GM23338 (cell line): ENCODE measurements at regions not wholly inside any gene's neighbourhood (a gene's known extent, or its start where the extent isn't known, plus 50 kb on each side); places are given as distances from the start of the nearest gene placed in this dataset.

Experiments used
- ATAC-seq: fragments of 200-7000 bp; cut with Tn5 transposase; 3 replicates; pipeline ENCODE4 v1.9.1; 2020
- DNase-seq: peaks from one replicate; pipeline ENCODE4 v3.0.0-alpha.2; 2015; ENCODE audit warnings: low spot score
- H2AFZ ChIP-seq: fragments of 200-600 bp; sonication (generic); 2 replicates; pipeline ENCODE4 v1.8.0; 2016; ENCODE audit warnings: antibody characterized with exemption, mild to moderate bottlenecking, moderate library complexity
- H3F3A ChIP-seq: fragments of 200-600 bp; sonication (generic); replicated peaks from 2 replicates; pipeline ENCODE4 v1.8.0; 2017; ENCODE audit warnings: antibody characterized with exemption, mixed run types, low read depth
- H3K27ac ChIP-seq: fragments of 200-600 bp; sonication (generic); 2 replicates; pipeline ENCODE4 v1.6.1; 2016; ENCODE audit warnings: low read depth
- H3K27me3 ChIP-seq: fragments of 200-600 bp; sonication (generic); 2 replicates; pipeline ENCODE4 v1.8.0; 2016; ENCODE audit warnings: mild to moderate bottlenecking, mixed run types, moderate library complexity; ENCODE audit not compliant: insufficient read depth
- H3K36me3 ChIP-seq: fragments of 200-600 bp; sonication (generic); 2 replicates; pipeline ENCODE4 v1.8.0; 2016; ENCODE audit warnings: mild to moderate bottlenecking; ENCODE audit not compliant: insufficient read depth
- H3K4me1 ChIP-seq: fragments of 200-600 bp; sonication (generic); 2 replicates; pipeline ENCODE4 v1.8.0; 2016; ENCODE audit warnings: mild to moderate bottlenecking, moderate library complexity; ENCODE audit not compliant: insufficient read depth
- H3K4me2 ChIP-seq: fragments of 200-600 bp; sonication (generic); 2 replicates; pipeline ENCODE4 v1.7.1; 2017; ENCODE audit warnings: mixed run types
- H3K4me3 ChIP-seq: fragments of 200-600 bp; sonication (generic); 2 replicates; pipeline ENCODE4 v1.6.1; 2016; ENCODE audit warnings: mixed run types
- H3K79me2 ChIP-seq: fragments of 200-600 bp; sonication (generic); replicated peaks from 2 replicates; pipeline ENCODE4 v1.8.0; 2017; ENCODE audit warnings: mild to moderate bottlenecking; ENCODE audit not compliant: insufficient read depth
- H3K9me2 ChIP-seq: fragments of 200-600 bp; sonication (generic); 2 replicates; pipeline ENCODE4 v1.8.0; 2017; ENCODE audit not compliant: insufficient read depth
- H4K20me1 ChIP-seq: fragments of 200-600 bp; sonication (generic); replicated peaks from 2 replicates; pipeline ENCODE4 v1.8.0; 2017; ENCODE audit warnings: mild to moderate bottlenecking; ENCODE audit not compliant: insufficient read depth
- H3K27ac Mint-ChIP-seq: 2 replicates; pipeline ENCODE4 v1.8.0; 2020; ENCODE audit warnings: inconsistent platforms, mild to moderate bottlenecking, moderate library complexity, mixed read lengths
- H3K27me3 Mint-ChIP-seq: 3 replicates; pipeline ENCODE4 v1.8.0; 2022; ENCODE audit warnings: low read depth, mild to moderate bottlenecking, moderate library complexity, mixed read lengths, inconsistent platforms; ENCODE audit not compliant: insufficient read depth, poor library complexity
- H3K36me3 Mint-ChIP-seq: 3 replicates; pipeline ENCODE4 v1.8.0; 2021; ENCODE audit warnings: low read depth, mild to moderate bottlenecking, inconsistent platforms, moderate library complexity, mixed read lengths
- H3K4me1 Mint-ChIP-seq: 3 replicates; pipeline ENCODE4 v1.8.0; 2020; ENCODE audit warnings: mild to moderate bottlenecking, inconsistent platforms, mixed read lengths
- H3K4me3 Mint-ChIP-seq: 3 replicates; pipeline ENCODE4 v1.8.0; 2021; ENCODE audit warnings: moderate library complexity, mild to moderate bottlenecking, inconsistent platforms, mixed read lengths
- H3K9me3 Mint-ChIP-seq: 3 replicates; pipeline ENCODE4 v1.8.0; 2020; ENCODE audit warnings: moderate library complexity, mild to moderate bottlenecking, inconsistent platforms, mixed read lengths
- CREB1 ChIP-seq: fragments of 250-450 bp; sonication (Bioruptor Pico); IDR thresholded peaks from 2 replicates; pipeline ENCODE4 v1.5.0; 2020; ENCODE audit warnings: low read depth, mild to moderate bottlenecking, moderate library complexity
- EZH2 ChIP-seq: fragments of 200-600 bp; sonication (generic); IDR thresholded peaks from one replicate; pipeline ENCODE4 v1.8.0; 2017; ENCODE audit warnings: antibody characterized with exemption, mild to moderate bottlenecking, low read depth; ENCODE audit not compliant: unreplicated experiment
- JUNB ChIP-seq: IDR thresholded peaks from one replicate; pipeline ENCODE4 v1.6.1; 2016; ENCODE audit warnings: antibody characterized with exemption; ENCODE audit not compliant: unreplicated experiment
- NANOG ChIP-seq: IDR thresholded peaks from 2 replicates; pipeline ENCODE4 v1.6.1; 2016; ENCODE audit warnings: antibody characterized with exemption, borderline replicate concordance
- POLR2AphosphoS5 ChIP-seq: IDR thresholded peaks from 2 replicates; pipeline ENCODE4 v1.6.1; 2016; ENCODE audit warnings: antibody characterized with exemption, low read depth
- STAT1 ChIP-seq: IDR thresholded peaks from one replicate; pipeline ENCODE4 v1.6.1; 2016; ENCODE audit warnings: antibody characterized with exemption; ENCODE audit not compliant: unreplicated experiment
- ZNF114 ChIP-seq: fragments of 250-450 bp; sonication (Bioruptor Pico); IDR thresholded peaks from 2 replicates; pipeline ENCODE4 v1.5.0; 2020; ENCODE audit warnings: mild to moderate bottlenecking, moderate library complexity
- ZNF331 ChIP-seq: fragments of 250-450 bp; sonication (Bioruptor Pico); IDR thresholded peaks from 2 replicates; pipeline ENCODE4 v1.5.0; 2020; ENCODE audit warnings: low read depth, mild to moderate bottlenecking, moderate library complexity
- TF ChIP-seq, protein P1 (sequence below): IDR thresholded peaks from 2 replicates; pipeline ENCODE4 v1.6.1; 2016; ENCODE audit warnings: antibody characterized with exemption
- TF ChIP-seq, protein P2 (sequence below): fragments of 250-450 bp; sonication (Bioruptor Pico); IDR thresholded peaks from 2 replicates; pipeline ENCODE4 v1.5.0; 2020; ENCODE audit warnings: mild to moderate bottlenecking, moderate library complexity

DNA sequence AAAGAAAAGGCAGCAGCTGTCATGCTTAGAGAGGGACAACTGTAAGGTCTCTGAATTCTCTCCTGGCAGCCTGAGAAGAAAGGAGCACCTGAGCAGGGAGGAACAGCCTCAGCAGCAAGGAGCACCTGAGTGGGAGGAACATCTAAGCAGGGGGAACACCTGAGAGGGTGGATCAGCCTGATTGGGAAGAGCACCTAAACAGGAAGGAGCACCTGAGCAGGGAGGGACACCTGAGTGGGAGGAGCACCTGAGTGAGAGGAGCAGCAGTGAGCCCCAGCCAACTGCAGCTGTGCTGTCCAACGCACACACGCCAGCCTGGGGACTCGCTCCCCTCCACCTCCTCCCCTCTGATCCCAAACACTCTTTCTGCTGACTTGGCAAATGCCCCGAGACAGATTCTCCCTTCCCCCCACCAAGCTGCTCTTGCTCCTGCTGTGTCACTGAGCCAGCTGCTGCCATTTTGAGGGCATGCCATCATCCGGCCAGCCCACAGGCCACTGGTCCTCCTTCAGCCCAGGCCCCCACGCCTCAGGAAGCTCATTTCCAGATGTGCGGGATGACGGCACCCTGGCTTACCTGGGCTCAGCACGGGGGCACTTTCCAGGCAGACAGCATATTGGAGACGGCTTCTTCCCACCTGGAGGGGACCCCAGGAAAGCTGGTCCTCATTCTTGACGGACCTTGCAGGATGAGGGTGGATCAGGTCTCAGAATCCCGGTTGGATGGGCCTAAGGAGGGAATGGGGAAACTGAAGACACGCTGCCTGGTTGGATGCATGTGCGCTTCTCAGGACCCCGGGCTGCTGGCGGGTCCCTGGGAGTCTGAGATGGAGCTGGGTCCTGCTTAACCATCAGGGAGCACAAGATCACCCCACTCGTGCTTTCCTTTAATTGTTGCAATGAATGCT is 57.7 kb upstream of the RBFOX3 start (continued):
- TF ChIP-seq, protein P1, sequence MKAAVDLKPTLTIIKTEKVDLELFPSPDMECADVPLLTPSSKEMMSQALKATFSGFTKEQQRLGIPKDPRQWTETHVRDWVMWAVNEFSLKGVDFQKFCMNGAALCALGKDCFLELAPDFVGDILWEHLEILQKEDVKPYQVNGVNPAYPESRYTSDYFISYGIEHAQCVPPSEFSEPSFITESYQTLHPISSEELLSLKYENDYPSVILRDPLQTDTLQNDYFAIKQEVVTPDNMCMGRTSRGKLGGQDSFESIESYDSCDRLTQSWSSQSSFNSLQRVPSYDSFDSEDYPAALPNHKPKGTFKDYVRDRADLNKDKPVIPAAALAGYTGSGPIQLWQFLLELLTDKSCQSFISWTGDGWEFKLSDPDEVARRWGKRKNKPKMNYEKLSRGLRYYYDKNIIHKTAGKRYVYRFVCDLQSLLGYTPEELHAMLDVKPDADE = no peak
- TF ChIP-seq POLR2AphosphoS5 = no peak
- TF ChIP-seq, protein P2, sequence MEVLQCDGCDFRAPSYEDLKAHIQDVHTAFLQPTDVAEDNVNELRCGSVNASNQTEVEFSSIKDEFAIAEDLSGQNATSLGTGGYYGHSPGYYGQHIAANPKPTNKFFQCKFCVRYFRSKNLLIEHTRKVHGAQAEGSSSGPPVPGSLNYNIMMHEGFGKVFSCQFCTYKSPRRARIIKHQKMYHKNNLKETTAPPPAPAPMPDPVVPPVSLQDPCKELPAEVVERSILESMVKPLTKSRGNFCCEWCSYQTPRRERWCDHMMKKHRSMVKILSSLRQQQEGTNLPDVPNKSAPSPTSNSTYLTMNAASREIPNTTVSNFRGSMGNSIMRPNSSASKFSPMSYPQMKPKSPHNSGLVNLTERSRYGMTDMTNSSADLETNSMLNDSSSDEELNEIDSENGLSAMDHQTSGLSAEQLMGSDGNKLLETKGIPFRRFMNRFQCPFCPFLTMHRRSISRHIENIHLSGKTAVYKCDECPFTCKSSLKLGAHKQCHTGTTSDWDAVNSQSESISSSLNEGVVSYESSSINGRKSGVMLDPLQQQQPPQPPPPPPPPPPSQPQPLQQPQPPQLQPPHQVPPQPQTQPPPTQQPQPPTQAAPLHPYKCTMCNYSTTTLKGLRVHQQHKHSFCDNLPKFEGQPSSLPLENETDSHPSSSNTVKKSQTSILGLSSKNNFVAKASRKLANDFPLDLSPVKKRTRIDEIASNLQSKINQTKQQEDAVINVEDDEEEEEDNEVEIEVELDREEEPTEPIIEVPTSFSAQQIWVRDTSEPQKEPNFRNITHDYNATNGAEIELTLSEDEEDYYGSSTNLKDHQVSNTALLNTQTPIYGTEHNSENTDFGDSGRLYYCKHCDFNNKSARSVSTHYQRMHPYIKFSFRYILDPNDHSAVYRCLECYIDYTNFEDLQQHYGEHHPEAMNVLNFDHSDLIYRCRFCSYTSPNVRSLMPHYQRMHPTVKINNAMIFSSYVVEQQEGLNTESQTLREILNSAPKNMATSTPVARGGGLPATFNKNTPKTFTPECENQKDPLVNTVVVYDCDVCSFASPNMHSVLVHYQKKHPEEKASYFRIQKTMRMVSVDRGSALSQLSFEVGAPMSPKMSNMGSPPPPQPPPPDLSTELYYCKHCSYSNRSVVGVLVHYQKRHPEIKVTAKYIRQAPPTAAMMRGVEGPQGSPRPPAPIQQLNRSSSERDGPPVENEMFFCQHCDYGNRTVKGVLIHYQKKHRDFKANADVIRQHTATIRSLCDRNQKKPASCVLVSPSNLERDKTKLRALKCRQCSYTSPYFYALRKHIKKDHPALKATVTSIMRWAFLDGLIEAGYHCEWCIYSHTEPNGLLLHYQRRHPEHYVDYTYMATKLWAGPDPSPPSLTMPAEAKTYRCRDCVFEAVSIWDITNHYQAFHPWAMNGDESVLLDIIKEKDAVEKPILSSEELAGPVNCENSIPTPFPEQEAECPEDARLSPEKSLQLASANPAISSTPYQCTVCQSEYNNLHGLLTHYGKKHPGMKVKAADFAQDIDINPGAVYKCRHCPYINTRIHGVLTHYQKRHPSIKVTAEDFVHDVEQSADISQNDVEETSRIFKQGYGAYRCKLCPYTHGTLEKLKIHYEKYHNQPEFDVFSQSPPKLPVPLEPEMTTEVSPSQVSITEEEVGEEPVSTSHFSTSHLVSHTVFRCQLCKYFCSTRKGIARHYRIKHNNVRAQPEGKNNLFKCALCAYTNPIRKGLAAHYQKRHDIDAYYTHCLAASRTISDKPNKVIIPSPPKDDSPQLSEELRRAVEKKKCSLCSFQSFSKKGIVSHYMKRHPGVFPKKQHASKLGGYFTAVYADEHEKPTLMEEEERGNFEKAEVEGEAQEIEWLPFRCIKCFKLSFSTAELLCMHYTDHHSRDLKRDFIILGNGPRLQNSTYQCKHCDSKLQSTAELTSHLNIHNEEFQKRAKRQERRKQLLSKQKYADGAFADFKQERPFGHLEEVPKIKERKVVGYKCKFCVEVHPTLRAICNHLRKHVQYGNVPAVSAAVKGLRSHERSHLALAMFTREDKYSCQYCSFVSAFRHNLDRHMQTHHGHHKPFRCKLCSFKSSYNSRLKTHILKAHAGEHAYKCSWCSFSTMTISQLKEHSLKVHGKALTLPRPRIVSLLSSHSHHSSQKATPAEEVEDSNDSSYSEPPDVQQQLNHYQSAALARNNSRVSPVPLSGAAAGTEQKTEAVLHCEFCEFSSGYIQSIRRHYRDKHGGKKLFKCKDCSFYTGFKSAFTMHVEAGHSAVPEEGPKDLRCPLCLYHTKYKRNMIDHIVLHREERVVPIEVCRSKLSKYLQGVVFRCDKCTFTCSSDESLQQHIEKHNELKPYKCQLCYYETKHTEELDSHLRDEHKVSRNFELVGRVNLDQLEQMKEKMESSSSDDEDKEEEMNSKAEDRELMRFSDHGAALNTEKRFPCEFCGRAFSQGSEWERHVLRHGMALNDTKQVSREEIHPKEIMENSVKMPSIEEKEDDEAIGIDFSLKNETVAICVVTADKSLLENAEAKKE = no peak
- TF ChIP-seq JUNB = no peak
- TF ChIP-seq CREB1 (CRISPR knock-in tag) = no peak

DNA sequence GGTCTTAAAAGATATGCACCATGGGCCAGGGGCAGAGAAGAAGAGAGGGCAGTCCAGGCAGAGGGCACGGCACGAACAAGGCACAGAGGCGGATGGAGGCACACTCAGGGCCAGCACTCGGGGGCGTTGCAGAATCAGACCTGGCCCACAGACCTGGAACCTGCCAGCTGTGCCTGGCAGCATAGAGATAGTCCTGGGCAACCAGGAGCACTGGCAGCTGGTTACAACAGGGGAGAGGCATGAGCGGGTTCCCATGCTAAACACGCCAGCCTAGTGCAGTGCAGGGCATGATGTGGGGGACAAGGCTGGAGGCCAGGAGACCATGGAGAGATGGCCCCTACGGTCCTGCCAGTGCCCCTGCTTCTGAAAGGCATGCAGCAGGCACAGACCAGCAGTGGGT is 56.9 kb upstream of the RBFOX3 start:
- no peaks in the 10 kb centered on the region for H3K79me2 ChIP-seq
- Mint-ChIP-seq H3K27me3 (peaks cover 21% of the 10 kb centered on the region), H3K27ac (no peak overlapping the region), H3K36me3 (peaks cover under 1% of the 10 kb centered on the region; the same call in 2 of the 3 replicates), H3K9me3 (peaks cover 8% of the 10 kb centered on the region), H3K4me1 (peaks cover 22% of the 10 kb centered on the region), H3K4me3 (no peak overlapping the region)
- ATAC-seq (no peak), DNase-seq (no peak)
- no peaks in the 10 kb centered on the region for H3K36me3 ChIP-seq
- H3K27me3 ChIP-seq = no peaks in the 10 kb centered on the region
- no peaks in the 10 kb centered on the region for H3K9me2 ChIP-seq
- no peaks in the 10 kb centered on the region for H4K20me1 ChIP-seq
- no peak overlapping the region for H3K27ac ChIP-seq
- no peaks in the 10 kb centered on the region for H3F3A ChIP-seq
- no peak overlapping the region for H3K4me2 ChIP-seq
- no peak overlapping the region for H2AFZ ChIP-seq
- H3K4me3 ChIP-seq = no peak overlapping the region
- H3K4me1 ChIP-seq = peaks cover 4% of the 10 kb centered on the region
- TF ChIP-seq NANOG (no peak), EZH2 (no peak), STAT1 (no peak), POLR2AphosphoS5 (no peak), ZNF114 (CRISPR knock-in tag) (no peak), ZNF331 (CRISPR knock-in tag) (no peak)
